ENCODE measurements at regions not wholly inside any gene's neighbourhood (a gene's known extent, or its start where the extent isn't known, plus 50 kb on each side); places are given as distances from the start of the nearest gene placed in this dataset.

DNA sequence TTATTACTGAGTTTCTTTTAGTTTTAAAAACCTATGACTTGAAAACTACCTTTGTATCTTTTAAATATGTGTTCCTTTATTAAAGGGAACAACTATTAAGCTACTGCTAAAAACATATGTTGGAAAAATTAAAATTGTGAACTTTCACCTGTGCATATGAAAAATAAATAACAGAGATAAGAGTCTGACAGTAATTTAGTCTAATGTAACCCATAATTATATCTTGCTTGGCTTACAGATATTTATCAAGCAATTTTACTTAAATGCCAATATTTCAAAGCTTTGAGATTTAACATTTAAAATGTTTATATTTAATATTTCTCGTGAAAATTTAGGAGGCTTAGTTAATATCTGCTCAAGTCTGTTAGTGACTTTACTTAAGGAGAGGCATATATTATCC is 309.8 kb downstream of the CCER1 start:
- Histone ChIP-seq H3K9me2 (replicated peaks; ENCODE audit: control insufficient read depth, low read length) (no peaks in the 10 kb centered on the region), H3K4me1 (ENCODE audit: control insufficient read depth, low read length) (no peaks in the 10 kb centered on the region), H3K9me3 (ENCODE audit: control insufficient read depth, insufficient read depth, low read length) (no peaks in the 10 kb centered on the region; the same call in 1 of the 2 replicates), H3K36me3 (ENCODE audit: control insufficient read depth, low read length) (no peaks in the 10 kb centered on the region), H4K20me1 (ENCODE audit: control insufficient read depth, insufficient read depth, low read depth, low read length) (no peaks in the 10 kb centered on the region), H3K27me3 (ENCODE audit: control insufficient read depth, low read length) (no peaks in the 10 kb centered on the region), H3K27ac (ENCODE audit: low read depth, low read length) (no peak overlapping the region), H3F3A (ENCODE audit: control insufficient read depth, insufficient read depth) (no peaks in the 10 kb centered on the region), H3K4me3 (ENCODE audit: low read length) (no peak overlapping the region), H3K4me2 (ENCODE audit: low read length) (no peak overlapping the region), H3K79me2 (ENCODE audit: control insufficient read depth, low read length) (no peaks in the 10 kb centered on the region)
- TF ChIP-seq EZH2phosphoT487 (IDR thresholded peaks at IDR 0.05; ENCODE audit: borderline replicate concordance, low read length), result no peak
- TF ChIP-seq, protein P1, sequence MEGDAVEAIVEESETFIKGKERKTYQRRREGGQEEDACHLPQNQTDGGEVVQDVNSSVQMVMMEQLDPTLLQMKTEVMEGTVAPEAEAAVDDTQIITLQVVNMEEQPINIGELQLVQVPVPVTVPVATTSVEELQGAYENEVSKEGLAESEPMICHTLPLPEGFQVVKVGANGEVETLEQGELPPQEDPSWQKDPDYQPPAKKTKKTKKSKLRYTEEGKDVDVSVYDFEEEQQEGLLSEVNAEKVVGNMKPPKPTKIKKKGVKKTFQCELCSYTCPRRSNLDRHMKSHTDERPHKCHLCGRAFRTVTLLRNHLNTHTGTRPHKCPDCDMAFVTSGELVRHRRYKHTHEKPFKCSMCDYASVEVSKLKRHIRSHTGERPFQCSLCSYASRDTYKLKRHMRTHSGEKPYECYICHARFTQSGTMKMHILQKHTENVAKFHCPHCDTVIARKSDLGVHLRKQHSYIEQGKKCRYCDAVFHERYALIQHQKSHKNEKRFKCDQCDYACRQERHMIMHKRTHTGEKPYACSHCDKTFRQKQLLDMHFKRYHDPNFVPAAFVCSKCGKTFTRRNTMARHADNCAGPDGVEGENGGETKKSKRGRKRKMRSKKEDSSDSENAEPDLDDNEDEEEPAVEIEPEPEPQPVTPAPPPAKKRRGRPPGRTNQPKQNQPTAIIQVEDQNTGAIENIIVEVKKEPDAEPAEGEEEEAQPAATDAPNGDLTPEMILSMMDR (IDR thresholded peaks at IDR 0.05; ENCODE audit: low read depth, low read length, poor library complexity, severe bottlenecking), result no peak

DNA sequence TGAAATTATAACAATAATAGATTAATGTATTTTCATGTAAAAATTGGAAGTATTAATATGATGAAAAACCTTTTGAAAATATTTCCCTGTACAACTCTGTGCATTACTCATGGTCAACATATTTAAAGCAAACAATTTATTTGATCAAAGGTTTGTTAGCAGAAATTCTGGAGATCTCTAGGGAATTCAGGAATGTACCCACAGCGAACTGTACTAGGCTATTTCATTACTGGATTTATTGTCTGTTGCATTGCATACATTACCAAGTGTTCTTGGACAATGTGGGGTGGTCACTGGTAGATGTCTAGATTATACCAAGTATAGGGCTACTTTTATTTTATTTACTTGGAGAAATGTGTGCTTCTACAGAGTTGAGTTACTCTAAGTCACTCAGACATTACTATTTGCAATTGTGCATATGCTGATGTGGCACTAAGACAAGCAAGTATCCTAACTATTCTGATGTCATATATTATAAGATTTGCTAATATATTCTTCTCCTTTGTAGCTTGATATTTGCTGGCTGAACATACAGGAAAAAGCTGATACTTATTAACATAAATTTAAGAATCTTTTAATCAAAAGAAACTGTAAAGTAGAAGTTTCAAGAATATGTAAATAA is 323.3 kb downstream of the CCER1 start:
- H3K4me1 ChIP-seq (ENCODE audit: control insufficient read depth, low read length), result no peaks in the 10 kb centered on the region
- no peak overlapping the region for H3K4me2 ChIP-seq (ENCODE audit: low read length)
- H3K27me3 ChIP-seq (ENCODE audit: control insufficient read depth, low read length), result no peaks in the 10 kb centered on the region
- no peak overlapping the region for H3K4me3 ChIP-seq (ENCODE audit: low read length)
- TF ChIP-seq, protein P1 (IDR thresholded peaks at IDR 0.05; ENCODE audit: low read depth, low read length, poor library complexity, severe bottlenecking), result no peak
- no peak for TF ChIP-seq EZH2phosphoT487 (IDR thresholded peaks at IDR 0.05; ENCODE audit: borderline replicate concordance, low read length)
- no peak overlapping the region for H3K27ac ChIP-seq (ENCODE audit: low read depth, low read length)
- H3K9me2 ChIP-seq (replicated peaks; ENCODE audit: control insufficient read depth, low read length), result no peaks in the 10 kb centered on the region
- H3F3A ChIP-seq (ENCODE audit: control insufficient read depth, insufficient read depth), result no peaks in the 10 kb centered on the region
- H3K36me3 ChIP-seq (ENCODE audit: control insufficient read depth, low read length), result no peaks in the 10 kb centered on the region
- no peaks in the 10 kb centered on the region for H3K79me2 ChIP-seq (ENCODE audit: control insufficient read depth, low read length)
- H3K9me3 ChIP-seq (ENCODE audit: control insufficient read depth, insufficient read depth, low read length), result no peaks in the 10 kb centered on the region
- H4K20me1 ChIP-seq (ENCODE audit: control insufficient read depth, insufficient read depth, low read depth, low read length), result no peaks in the 10 kb centered on the region

DNA sequence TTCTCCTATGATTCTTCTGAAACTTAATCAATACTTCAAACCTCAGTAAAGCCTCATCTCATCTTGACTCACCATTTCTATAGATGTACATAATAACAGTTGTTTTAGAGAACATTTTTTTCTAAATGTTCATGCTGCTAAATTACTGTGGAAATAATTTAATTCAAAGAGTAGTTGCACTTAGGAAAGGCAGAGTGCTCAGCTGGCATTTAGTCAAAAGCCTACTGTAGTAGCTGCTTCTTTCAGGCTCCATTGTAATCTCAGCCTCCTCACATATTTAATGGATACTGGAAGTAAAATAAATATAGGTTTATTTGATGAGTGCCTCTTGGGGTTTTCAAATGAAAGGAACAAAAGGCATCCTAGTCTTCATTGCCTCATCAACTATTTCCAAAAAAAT is 325.0 kb downstream of the CCER1 start:
- no peaks in the 10 kb centered on the region for H3K9me2 ChIP-seq (replicated peaks; ENCODE audit: control insufficient read depth, low read length)
- H3F3A ChIP-seq (ENCODE audit: control insufficient read depth, insufficient read depth), result no peaks in the 10 kb centered on the region
- H3K79me2 ChIP-seq (ENCODE audit: control insufficient read depth, low read length), result no peaks in the 10 kb centered on the region
- no peaks in the 10 kb centered on the region for H3K36me3 ChIP-seq (ENCODE audit: control insufficient read depth, low read length)
- no peaks in the 10 kb centered on the region for H4K20me1 ChIP-seq (ENCODE audit: control insufficient read depth, insufficient read depth, low read depth, low read length)
- no peak overlapping the region for H3K4me3 ChIP-seq (ENCODE audit: low read length)
- H3K27ac ChIP-seq (ENCODE audit: low read depth, low read length), result no peak overlapping the region
- no peaks in the 10 kb centered on the region for H3K27me3 ChIP-seq (ENCODE audit: control insufficient read depth, low read length)
- H3K9me3 ChIP-seq (ENCODE audit: control insufficient read depth, insufficient read depth, low read length), result no peaks in the 10 kb centered on the region
- H3K4me2 ChIP-seq (ENCODE audit: low read length), result no peak overlapping the region
- H3K4me1 ChIP-seq (ENCODE audit: control insufficient read depth, low read length), result no peaks in the 10 kb centered on the region
- TF ChIP-seq, protein P1 (IDR thresholded peaks at IDR 0.05; ENCODE audit: low read depth, low read length, poor library complexity, severe bottlenecking), result no peak
- no peak for TF ChIP-seq EZH2phosphoT487 (IDR thresholded peaks at IDR 0.05; ENCODE audit: borderline replicate concordance, low read length)
